ENCODE measurements at regions not wholly inside any gene's neighbourhood (a gene's known extent, or its start where the extent isn't known, plus 50 kb on each side); places are given as distances from the start of the nearest gene placed in this dataset.

- TF ChIP-seq POLR2A (IDR thresholded peaks at IDR 0.05; ENCODE audit: low read length) (no peak), GATA1 (IDR thresholded peaks at IDR 0.05; ENCODE audit: low read depth, low read length) (no peak)
Measured at GRCh38 chr6:6714118-6714897, 125.8 kb downstream of the LY86 start.
